HCT116 (cell line): ENCODE measurements at regions not wholly inside any gene's neighbourhood (a gene's known extent, or its start where the extent isn't known, plus 50 kb on each side); places are given as distances from the start of the nearest gene placed in this dataset.

Experiments
- ATAC-seq: fragments of 200-7000 bp; cut with Tn5 transposase; 2 replicates; pipeline ENCODE4 v1.9.1; 2020; ENCODE audit warnings: mild to moderate bottlenecking, moderate library complexity
- BruUV-seq: library from RNA; stranded (reverse); fragments of 400-500 nt; replicated peaks from 2 replicates; lab custom pipeline; 2021; lab: Mats Ljungman, UMichigan
- CTCF ChIA-PET: fragments of 300-600 bp; sonication (Branson Sonifier 250); formaldehyde crosslinking; loops from one replicate; lab custom pipeline; 2021; ENCODE audit warnings: antibody characterized with exemption; lab: Charles Lee
- POLR2A ChIA-PET: fragments of 300-600, 350-600 bp; sonication (Branson Sonifier 250); formaldehyde crosslinking; loops from one replicate; lab custom pipeline; 2021; ENCODE audit warnings: antibody characterized with exemption; lab: Charles Lee
- RAD21 ChIA-PET, 2 experiments: fragments of 300-600 bp; sonication (Branson Sonifier 250); formaldehyde crosslinking; loops; one replicate each; lab custom pipeline; 2023; ENCODE audit warnings: low total read pairs in 2 of 2; ENCODE audit not compliant: uncharacterized antibody in 2 of 2, unreplicated experiment in 2 of 2, low non-redundant PET in 1 of 2; lab: Charles Lee
- DNase-seq: peaks from one replicate; pipeline ENCODE4 v3.0.0-alpha.2; 2010; ENCODE audit warnings: low read depth, low spot score
- H2AFZ ChIP-seq: fragments of 200-600 bp; shearing (Covaris generic), sonication (generic); 2 replicates; pipeline ENCODE4 v1.6.1; 2017; ENCODE audit warnings: low read depth, mixed run types, mixed read lengths, antibody characterized with exemption, low read length; ENCODE audit not compliant: poor library complexity, severe bottlenecking
- H3K27ac ChIP-seq: 2 replicates; pipeline ENCODE4 v1.5.1; 2012; ENCODE audit warnings: low read depth, low read length
- H3K27me3 ChIP-seq: fragments of 200-600 bp; sonication (generic); 2 replicates; pipeline ENCODE4 v1.6.1; 2016; ENCODE audit warnings: mixed run types, low read length, mixed read lengths; ENCODE audit not compliant: insufficient read depth
- H3K36me3 ChIP-seq, 2 experiments: fragments of 200-500 bp in 1 of 2; fragments of 200-600 bp in 1 of 2; sonication (Bioruptor generic) in 1 of 2; sonication (generic) in 1 of 2; 2 replicates each; pipeline versions ENCODE4 v1.5.1 to v1.6.1; 2014 to 2016; ENCODE audit warnings: low read length in 2 of 2, inconsistent platforms in 1 of 2, mixed read lengths in 1 of 2, mixed run types in 1 of 2; ENCODE audit not compliant: insufficient read depth in 2 of 2, control insufficient read depth in 1 of 2
- H3K4me1 ChIP-seq, 2 experiments: fragments of 200-600 bp in 1 of 2; sonication (generic) in 1 of 2; 2 replicates each; pipeline versions ENCODE4 v1.5.1 to v1.6.1; 2012 to 2017; ENCODE audit warnings: low read length in 2 of 2, inconsistent platforms in 1 of 2, mild to moderate bottlenecking in 1 of 2, mixed read lengths in 1 of 2, mixed run types in 1 of 2, moderate library complexity in 1 of 2; ENCODE audit not compliant: insufficient read depth in 2 of 2, control insufficient read depth in 1 of 2
- H3K4me2 ChIP-seq: fragments of 200-600 bp; sonication (generic); 2 replicates; pipeline ENCODE4 v1.6.1; 2017; ENCODE audit warnings: mixed run types, low read length, mixed read lengths
- H3K4me3 ChIP-seq, 2 experiments: fragments of 200-600 bp in 1 of 2; sonication (generic) in 1 of 2; replicated peaks in 1 of 2; 2 replicates each; pipeline ENCODE4 v1.5.1; 2011 to 2016; ENCODE audit warnings: low read length in 2 of 2, control low read depth in 1 of 2, low read depth in 1 of 2, mild to moderate bottlenecking in 1 of 2, mixed read lengths in 1 of 2, mixed run types in 1 of 2
- H3K79me2 ChIP-seq: fragments of 200-600 bp; sonication (generic); 2 replicates; pipeline ENCODE4 v1.6.1; 2017; ENCODE audit warnings: mild to moderate bottlenecking, mixed run types, low read length, moderate library complexity, mixed read lengths; ENCODE audit not compliant: insufficient read depth
- H3K9ac ChIP-seq: fragments of 200-600 bp; sonication (generic); 2 replicates; pipeline ENCODE4 v1.6.1; 2016; ENCODE audit warnings: low read length, mixed read lengths
- H3K9me2 ChIP-seq: fragments of 200-600 bp; sonication (generic), shearing (Covaris generic); 2 replicates; pipeline ENCODE4 v1.6.1; 2017; ENCODE audit warnings: mixed run types, mild to moderate bottlenecking, moderate library complexity; ENCODE audit not compliant: insufficient read depth
- H3K9me3 ChIP-seq, 2 experiments: fragments of 200-500 bp in 1 of 2; fragments of 200-600 bp in 1 of 2; sonication (Bioruptor generic) in 1 of 2; sonication (generic) in 1 of 2; 2 replicates each; pipeline ENCODE4 v1.6.1; 2014 to 2017; ENCODE audit warnings: low read length in 2 of 2, mixed read lengths in 2 of 2, inconsistent platforms in 1 of 2, low read depth in 1 of 2, mild to moderate bottlenecking in 1 of 2, mixed run types in 1 of 2, moderate library complexity in 1 of 2; ENCODE audit not compliant: control insufficient read depth in 1 of 2, insufficient read depth in 1 of 2
- H4K20me1 ChIP-seq: fragments of 200-600 bp; sonication (generic), shearing (Covaris generic); 2 replicates; pipeline ENCODE4 v1.6.1; 2017; ENCODE audit warnings: mixed run types, mild to moderate bottlenecking, moderate library complexity; ENCODE audit not compliant: insufficient read depth
- CBX3 ChIP-seq: IDR thresholded peaks from 2 replicates; pipeline ENCODE4 v1.6.1; 2012; ENCODE audit warnings: low read depth
- CEBPB ChIP-seq: IDR thresholded peaks from 2 replicates; pipeline ENCODE4 v1.6.1; 2012; ENCODE audit warnings: low read depth
- EGR1 ChIP-seq: IDR thresholded peaks from 2 replicates; pipeline ENCODE4 v1.6.1; 2012; ENCODE audit warnings: low read depth
- EZH2phosphoT487 ChIP-seq: fragments of 200-600 bp; IDR thresholded peaks from 2 replicates; pipeline ENCODE4 v1.6.1; 2018; ENCODE audit warnings: antibody characterized with exemption, borderline replicate concordance
- SRF ChIP-seq: IDR thresholded peaks from 2 replicates; pipeline ENCODE4 v1.6.1; 2012; ENCODE audit warnings: low read depth
- YY1 ChIP-seq: IDR thresholded peaks from 2 replicates; pipeline ENCODE4 v1.6.1; 2011; ENCODE audit warnings: low read length, low read depth, moderate library complexity, mild to moderate bottlenecking; ENCODE audit not compliant: insufficient replicate concordance; ENCODE audit errors: extremely low read depth
- ZNF274 ChIP-seq: fragments of 200-500 bp; sonication (Bioruptor generic); IDR thresholded peaks from 2 replicates; pipeline ENCODE4 v1.6.1; 2014; ENCODE audit warnings: mild to moderate bottlenecking, low read depth, low read length, inconsistent platforms
- intact Hi-C: fragments of 100-400 bp; cut with micrococcal nuclease; formaldehyde crosslinking; loops from 2 replicates; pipeline ENCODE4 v1.10.0; 2022
- TF ChIP-seq, protein P1 (sequence below): IDR thresholded peaks from 2 replicates; pipeline ENCODE4 v1.6.1; 2012; ENCODE audit warnings: low read depth
- TF ChIP-seq, protein P2 (sequence below): IDR thresholded peaks from 2 replicates; pipeline ENCODE4 v1.6.1; 2012

DNA sequence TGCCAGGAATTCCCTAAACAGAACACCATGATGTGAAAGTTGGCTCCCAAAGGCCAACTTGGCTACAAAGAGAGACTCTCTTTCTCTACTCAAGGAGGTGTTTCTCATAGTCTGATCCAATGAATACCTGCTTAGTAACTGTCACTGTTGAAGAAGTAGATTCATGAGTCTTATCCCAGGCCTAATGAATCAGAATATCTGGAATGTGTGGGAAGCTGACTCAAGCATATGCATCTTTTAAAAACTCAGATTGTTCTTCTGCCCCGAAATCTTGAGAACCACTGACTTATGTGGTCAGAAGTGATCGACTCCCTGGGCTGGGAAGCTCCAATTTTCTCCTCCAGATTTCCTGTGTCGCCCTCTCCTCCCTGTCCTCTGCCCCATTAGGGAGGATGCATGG is 345.6 kb downstream of the PLK2 start:
- Histone ChIP-seq H4K20me1 (no peaks in the 10 kb centered on the region), H2AFZ (no peak overlapping the region), H3K79me2 (no peaks in the 10 kb centered on the region), H3K27ac (no peak overlapping the region), H3K4me2 (no peak overlapping the region)
- no TSS peak for BruUV-seq
- ATAC-seq, result no peak
- intact Hi-C loops, result no loop called here
- TF ChIP-seq YY1 (no peak), ZNF274 (no peak), CBX3 (no peak), EZH2phosphoT487 (no peak), EGR1 (no peak), CEBPB (no peak), SRF (no peak)
- TF ChIP-seq, protein P1, sequence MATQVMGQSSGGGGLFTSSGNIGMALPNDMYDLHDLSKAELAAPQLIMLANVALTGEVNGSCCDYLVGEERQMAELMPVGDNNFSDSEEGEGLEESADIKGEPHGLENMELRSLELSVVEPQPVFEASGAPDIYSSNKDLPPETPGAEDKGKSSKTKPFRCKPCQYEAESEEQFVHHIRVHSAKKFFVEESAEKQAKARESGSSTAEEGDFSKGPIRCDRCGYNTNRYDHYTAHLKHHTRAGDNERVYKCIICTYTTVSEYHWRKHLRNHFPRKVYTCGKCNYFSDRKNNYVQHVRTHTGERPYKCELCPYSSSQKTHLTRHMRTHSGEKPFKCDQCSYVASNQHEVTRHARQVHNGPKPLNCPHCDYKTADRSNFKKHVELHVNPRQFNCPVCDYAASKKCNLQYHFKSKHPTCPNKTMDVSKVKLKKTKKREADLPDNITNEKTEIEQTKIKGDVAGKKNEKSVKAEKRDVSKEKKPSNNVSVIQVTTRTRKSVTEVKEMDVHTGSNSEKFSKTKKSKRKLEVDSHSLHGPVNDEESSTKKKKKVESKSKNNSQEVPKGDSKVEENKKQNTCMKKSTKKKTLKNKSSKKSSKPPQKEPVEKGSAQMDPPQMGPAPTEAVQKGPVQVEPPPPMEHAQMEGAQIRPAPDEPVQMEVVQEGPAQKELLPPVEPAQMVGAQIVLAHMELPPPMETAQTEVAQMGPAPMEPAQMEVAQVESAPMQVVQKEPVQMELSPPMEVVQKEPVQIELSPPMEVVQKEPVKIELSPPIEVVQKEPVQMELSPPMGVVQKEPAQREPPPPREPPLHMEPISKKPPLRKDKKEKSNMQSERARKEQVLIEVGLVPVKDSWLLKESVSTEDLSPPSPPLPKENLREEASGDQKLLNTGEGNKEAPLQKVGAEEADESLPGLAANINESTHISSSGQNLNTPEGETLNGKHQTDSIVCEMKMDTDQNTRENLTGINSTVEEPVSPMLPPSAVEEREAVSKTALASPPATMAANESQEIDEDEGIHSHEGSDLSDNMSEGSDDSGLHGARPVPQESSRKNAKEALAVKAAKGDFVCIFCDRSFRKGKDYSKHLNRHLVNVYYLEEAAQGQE, result no peak
- TF ChIP-seq, protein P2, sequence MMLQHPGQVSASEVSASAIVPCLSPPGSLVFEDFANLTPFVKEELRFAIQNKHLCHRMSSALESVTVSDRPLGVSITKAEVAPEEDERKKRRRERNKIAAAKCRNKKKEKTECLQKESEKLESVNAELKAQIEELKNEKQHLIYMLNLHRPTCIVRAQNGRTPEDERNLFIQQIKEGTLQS, result no peak
- TF ChIP-seq, all 23 proteins: peak for 0
- RAD21 ChIA-PET, result no interaction called here
- POLR2A ChIA-PET, result no interaction called here
- Histone ChIP-seq H3K4me1 (no peaks in the 10 kb centered on the region), H3K9ac (no peak overlapping the region), H3K9me3 (no peaks in the 10 kb centered on the region), H3K4me3 (no peak overlapping the region), H3K9me2 (no peaks in the 10 kb centered on the region), H3K27me3 (no peaks in the 10 kb centered on the region), H3K36me3 (no peaks in the 10 kb centered on the region)
- CTCF ChIA-PET, result no interaction called here
- no peak for DNase-seq
